Mammary epithelial cell (primary cell): ENCODE measurements at regions not wholly inside any gene's neighbourhood (a gene's known extent, or its start where the extent isn't known, plus 50 kb on each side); places are given as distances from the start of the nearest gene placed in this dataset.

Source experiments
- CTCF ChIP-seq, 2 donors: IDR thresholded peaks in 1 of 2; conservative IDR thresholded peaks in 1 of 2; 2 replicates each; pipeline ENCODE4 v1.5.1; 2011 to 2012; ENCODE audit warnings: inconsistent platforms in 2 of 2, low read length in 2 of 2, mild to moderate bottlenecking in 2 of 2, control low read depth in 1 of 2, low read depth in 1 of 2; ENCODE audit not compliant: insufficient read depth in 1 of 2; ENCODE audit errors: extremely low read depth in 1 of 2
- EZH2 ChIP-seq: IDR thresholded peaks from 2 replicates; pipeline ENCODE4 v1.6.1; 2012; ENCODE audit warnings: low read length, inconsistent platforms, borderline replicate concordance

GRCh38 chr10:112000466-112000865, 183.1 kb downstream of the GPAM start:
- no peak for TF ChIP-seq CTCF (conservative IDR thresholded peaks at IDR 0.05 in 1 of 2, IDR thresholded peaks at IDR 0.05 in 1 of 2; ENCODE audit: extremely low read depth in 1 of 2, insufficient read depth in 1 of 2, low read depth in 1 of 2, low read length in 2 of 2)
- no peak for TF ChIP-seq EZH2
